Neutrophil (primary cell): ENCODE measurements at regions not wholly inside any gene's neighbourhood (a gene's known extent, or its start where the extent isn't known, plus 50 kb on each side); places are given as distances from the start of the nearest gene placed in this dataset.

ENCODE experiments used
- H3K27ac ChIP-seq: fragments of 200-600 bp; sonication (generic); 2 replicates; pipeline ENCODE4 v1.5.1; 2016; ENCODE audit warnings: mild to moderate bottlenecking, moderate library complexity
- H3K27me3 ChIP-seq: fragments of 200-600 bp; sonication (generic); 2 replicates; pipeline ENCODE4 v1.6.0; 2016; ENCODE audit warnings: mild to moderate bottlenecking
- H3K36me3 ChIP-seq: fragments of 200-600 bp; sonication (generic); 2 replicates; pipeline ENCODE4 v1.5.1; 2017
- H3K4me1 ChIP-seq, 2 experiments: fragments of 200-600 bp in 1 of 2; sonication (generic) in 1 of 2; 1 replicate in 1 of 2; 2 replicates in 1 of 2; pipeline versions ENCODE4 v1.5.1 to v1.6.1; 2013 to 2016; ENCODE audit warnings: low read depth in 1 of 2, low read length in 1 of 2, mild to moderate bottlenecking in 1 of 2, moderate library complexity in 1 of 2; ENCODE audit not compliant: control insufficient read depth in 1 of 2, insufficient read depth in 1 of 2
- H3K4me3 ChIP-seq, 2 experiments: fragments of 200-600 bp in 1 of 2; sonication (generic) in 1 of 2; 1 replicate in 1 of 2; 2 replicates in 1 of 2; pipeline ENCODE4 v1.5.1; 2013 to 2016; ENCODE audit warnings: low read depth in 1 of 2, low read length in 1 of 2, mild to moderate bottlenecking in 1 of 2, moderate library complexity in 1 of 2
- H3K9me3 ChIP-seq: fragments of 200-600 bp; sonication (generic); 2 replicates; pipeline ENCODE4 v1.5.1; 2016
- TF ChIP-seq, protein P1 (sequence below): fragments of 200-600 bp; sonication (generic); IDR thresholded peaks from 2 replicates; pipeline ENCODE4 v1.5.1; 2016; ENCODE audit warnings: antibody characterized with exemption

DNA sequence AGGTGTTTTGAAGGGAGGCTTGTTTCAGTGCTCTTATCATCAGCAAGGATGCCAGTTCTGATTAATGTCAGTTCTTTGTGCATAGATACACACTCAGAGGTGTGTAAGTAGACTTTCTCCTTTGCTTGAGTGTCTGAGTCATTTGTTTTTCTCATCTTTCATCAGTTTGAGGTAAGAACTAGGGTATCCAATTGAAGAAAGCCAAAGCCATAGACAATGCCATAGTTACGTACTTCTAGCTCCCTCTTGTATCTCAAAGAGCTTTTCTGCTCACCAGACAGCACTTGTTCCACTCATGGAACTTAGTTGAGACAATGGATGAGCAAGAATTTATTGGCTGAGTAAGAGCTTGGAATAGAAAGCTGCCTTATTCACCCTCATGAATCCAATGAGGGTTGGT, 520.1 kb downstream of the PIK3C3 start:
- H3K9me3 ChIP-seq = no peaks in the 10 kb centered on the region
- H3K4me1 ChIP-seq = no peaks in the 10 kb centered on the region
- H3K36me3 ChIP-seq = no peaks in the 10 kb centered on the region
- H3K27ac ChIP-seq = no peak overlapping the region
- no peaks in the 10 kb centered on the region for H3K27me3 ChIP-seq
- H3K4me3 ChIP-seq = no peak overlapping the region
- TF ChIP-seq, protein P1, sequence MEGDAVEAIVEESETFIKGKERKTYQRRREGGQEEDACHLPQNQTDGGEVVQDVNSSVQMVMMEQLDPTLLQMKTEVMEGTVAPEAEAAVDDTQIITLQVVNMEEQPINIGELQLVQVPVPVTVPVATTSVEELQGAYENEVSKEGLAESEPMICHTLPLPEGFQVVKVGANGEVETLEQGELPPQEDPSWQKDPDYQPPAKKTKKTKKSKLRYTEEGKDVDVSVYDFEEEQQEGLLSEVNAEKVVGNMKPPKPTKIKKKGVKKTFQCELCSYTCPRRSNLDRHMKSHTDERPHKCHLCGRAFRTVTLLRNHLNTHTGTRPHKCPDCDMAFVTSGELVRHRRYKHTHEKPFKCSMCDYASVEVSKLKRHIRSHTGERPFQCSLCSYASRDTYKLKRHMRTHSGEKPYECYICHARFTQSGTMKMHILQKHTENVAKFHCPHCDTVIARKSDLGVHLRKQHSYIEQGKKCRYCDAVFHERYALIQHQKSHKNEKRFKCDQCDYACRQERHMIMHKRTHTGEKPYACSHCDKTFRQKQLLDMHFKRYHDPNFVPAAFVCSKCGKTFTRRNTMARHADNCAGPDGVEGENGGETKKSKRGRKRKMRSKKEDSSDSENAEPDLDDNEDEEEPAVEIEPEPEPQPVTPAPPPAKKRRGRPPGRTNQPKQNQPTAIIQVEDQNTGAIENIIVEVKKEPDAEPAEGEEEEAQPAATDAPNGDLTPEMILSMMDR = no peak

DNA sequence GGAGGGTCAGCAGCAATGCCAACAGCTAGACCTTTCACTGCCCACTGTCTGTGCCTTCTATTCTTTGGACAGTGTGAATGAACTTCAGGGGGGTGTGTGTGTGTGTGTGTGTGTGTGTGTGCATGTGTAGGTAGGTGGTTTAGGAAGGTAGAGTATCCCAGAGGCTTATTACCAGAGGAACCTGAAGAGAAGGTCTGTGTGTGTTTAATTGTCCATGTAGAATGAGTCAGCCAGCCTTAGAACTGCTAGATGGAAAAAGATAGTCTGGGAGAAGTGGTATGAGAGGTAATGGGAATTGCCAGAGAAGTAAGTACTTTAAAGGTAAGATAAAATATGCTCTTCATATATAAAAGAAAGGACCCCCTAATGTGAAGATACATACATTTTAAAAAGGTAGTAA, 522.2 kb downstream of the PIK3C3 start:
- TF ChIP-seq, protein P1 = no peak
- no peaks in the 10 kb centered on the region for H3K27me3 ChIP-seq
- H3K4me3 ChIP-seq = no peak overlapping the region
- H3K36me3 ChIP-seq = no peaks in the 10 kb centered on the region
- no peak overlapping the region for H3K27ac ChIP-seq
- H3K9me3 ChIP-seq = no peaks in the 10 kb centered on the region
- no peaks in the 10 kb centered on the region for H3K4me1 ChIP-seq

DNA sequence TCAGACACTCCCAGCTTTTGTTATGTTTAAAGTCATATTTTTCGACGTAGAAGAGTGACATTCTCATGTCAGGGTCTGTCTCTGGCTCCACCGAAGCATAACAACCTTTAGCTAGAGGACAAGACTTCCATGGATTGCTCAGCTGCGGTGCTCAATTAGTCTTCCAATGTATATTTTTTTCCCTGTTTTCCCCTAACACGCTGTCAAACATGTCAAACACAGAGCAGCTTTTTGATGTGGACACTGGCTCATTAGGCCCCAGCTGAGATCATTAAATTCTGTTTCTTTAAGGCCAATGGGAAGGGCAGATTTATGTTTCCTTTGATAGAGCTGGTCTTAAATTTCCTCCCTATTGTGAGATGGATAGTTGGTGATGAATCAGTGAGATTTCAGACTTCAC, 525.4 kb downstream of the PIK3C3 start:
- Histone ChIP-seq H3K9me3 (no peaks in the 10 kb centered on the region), H3K4me3 (no peak overlapping the region), H3K36me3 (no peaks in the 10 kb centered on the region), H3K4me1 (no peaks in the 10 kb centered on the region), H3K27ac (no peak overlapping the region), H3K27me3 (no peaks in the 10 kb centered on the region)
- TF ChIP-seq, protein P1 = no peak

DNA sequence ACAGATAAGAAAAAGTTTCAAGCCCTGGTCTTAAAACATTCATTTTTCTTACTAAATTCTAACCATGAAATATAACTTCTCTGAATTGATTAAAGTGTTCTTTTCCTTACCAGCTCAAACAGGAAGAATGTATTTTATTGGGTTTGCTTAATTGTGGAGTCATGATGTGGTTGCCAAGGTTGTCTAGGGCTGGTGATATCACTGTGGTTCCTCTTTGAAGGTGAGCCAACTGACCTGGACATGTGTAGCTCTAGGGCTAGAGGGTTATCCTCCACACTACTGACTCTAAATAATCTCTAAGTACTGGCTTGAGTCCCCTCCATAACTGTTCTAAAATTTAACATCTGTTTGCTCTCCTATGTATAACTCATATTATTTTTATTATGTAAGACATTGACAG, 529.6 kb downstream of the PIK3C3 start:
- H3K4me1 ChIP-seq = no peaks in the 10 kb centered on the region
- no peaks in the 10 kb centered on the region for H3K27me3 ChIP-seq
- TF ChIP-seq, protein P1 = no peak
- H3K9me3 ChIP-seq = no peaks in the 10 kb centered on the region
- H3K4me3 ChIP-seq = no peak overlapping the region
- no peak overlapping the region for H3K27ac ChIP-seq
- no peaks in the 10 kb centered on the region for H3K36me3 ChIP-seq

DNA sequence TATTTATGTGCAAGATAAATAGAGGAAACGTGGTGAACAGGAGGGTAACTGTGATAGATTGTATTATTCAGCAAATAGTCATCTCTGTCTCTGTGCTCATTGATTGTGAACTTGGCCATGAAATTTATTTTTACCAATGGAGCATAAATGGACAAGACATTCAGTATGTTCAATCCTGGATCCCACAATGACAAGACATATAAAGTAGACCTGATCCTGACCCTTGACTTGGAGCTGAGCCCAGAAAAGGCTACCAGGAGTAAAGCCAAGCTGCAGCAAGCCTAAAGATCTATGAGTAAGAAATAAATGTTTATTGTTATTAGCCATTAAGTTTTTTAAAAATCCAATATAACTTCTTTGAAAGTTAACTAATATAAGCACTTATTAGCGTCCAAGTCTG, 531.2 kb downstream of the PIK3C3 start:
- H3K9me3 ChIP-seq = no peaks in the 10 kb centered on the region
- TF ChIP-seq, protein P1 = no peak
- no peak overlapping the region for H3K27ac ChIP-seq
- no peaks in the 10 kb centered on the region for H3K36me3 ChIP-seq
- no peaks in the 10 kb centered on the region for H3K4me1 ChIP-seq
- no peaks in the 10 kb centered on the region for H3K27me3 ChIP-seq
- no peak overlapping the region for H3K4me3 ChIP-seq

DNA sequence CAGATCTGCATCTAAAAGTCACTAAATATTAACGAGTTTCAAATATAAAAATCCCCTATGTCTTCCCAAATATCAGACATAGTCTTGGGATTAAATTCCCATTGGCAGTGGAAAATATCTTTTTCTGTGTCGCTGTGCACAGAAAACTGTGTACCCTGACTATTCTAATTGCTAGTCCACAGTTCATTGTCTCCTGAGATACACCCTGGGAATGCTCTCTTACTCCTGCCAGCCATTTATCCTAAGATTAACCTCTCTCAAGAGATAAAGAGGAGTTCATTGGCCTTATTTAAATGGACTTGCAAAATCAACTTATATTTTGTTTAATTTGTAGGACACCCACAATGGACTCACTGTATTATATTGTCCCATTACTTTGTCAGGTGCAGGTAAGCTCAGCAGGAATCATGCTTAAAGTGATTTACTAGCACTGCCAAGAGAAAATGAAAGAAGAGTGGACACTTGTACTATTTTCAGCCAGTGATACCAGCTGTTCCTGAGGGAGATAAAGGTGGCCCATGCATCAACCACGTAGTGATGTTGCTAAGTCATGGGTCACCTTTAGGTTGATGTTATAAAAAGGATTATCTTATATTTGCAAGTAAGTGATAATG, 553.8 kb downstream of the PIK3C3 start:
- TF ChIP-seq, protein P1 = no peak
- H3K27me3 ChIP-seq = no peaks in the 10 kb centered on the region
- no peaks in the 10 kb centered on the region for H3K4me1 ChIP-seq
- H3K4me3 ChIP-seq = no peak overlapping the region
- no peaks in the 10 kb centered on the region for H3K36me3 ChIP-seq
- H3K9me3 ChIP-seq = no peaks in the 10 kb centered on the region
- H3K27ac ChIP-seq = no peak overlapping the region
